ENCODE measurements at regions not wholly inside any gene's neighbourhood (a gene's known extent, or its start where the extent isn't known, plus 50 kb on each side); places are given as distances from the start of the nearest gene placed in this dataset.

GRCh38 chr5:15073453-15073852 lies 201.9 kb upstream of the ANKH start:
- TF ChIP-seq CTCF (IDR thresholded peaks at IDR 0.05), result no peak
- no peak for TF ChIP-seq POLR2A (IDR thresholded peaks at IDR 0.05)
